Nephron progenitor cell (in vitro differentiated cells): ENCODE measurements at regions not wholly inside any gene's neighbourhood (a gene's known extent, or its start where the extent isn't known, plus 50 kb on each side); places are given as distances from the start of the nearest gene placed in this dataset.

Experiments
- DNase-seq: peaks from one replicate; pipeline ENCODE4 v3.0.0; 2021
- H3K27ac Mint-ChIP-seq: 2 replicates; pipeline ENCODE4 v1.8.0; 2021; ENCODE audit warnings: mild to moderate bottlenecking, moderate library complexity, mixed read lengths
- H3K27me3 Mint-ChIP-seq: 2 replicates; pipeline ENCODE4 v1.8.0; 2021; ENCODE audit warnings: mild to moderate bottlenecking, low read depth, mixed read lengths; ENCODE audit not compliant: poor library complexity
- H3K36me3 Mint-ChIP-seq: 2 replicates; pipeline ENCODE4 v1.8.0; 2021; ENCODE audit warnings: low read depth, mixed read lengths
- H3K4me1 Mint-ChIP-seq: 2 replicates; pipeline ENCODE4 v1.8.0; 2021; ENCODE audit warnings: mixed read lengths
- H3K4me3 Mint-ChIP-seq: 2 replicates; pipeline ENCODE4 v1.8.0; 2021; ENCODE audit warnings: mild to moderate bottlenecking, moderate library complexity, mixed read lengths
- H3K9me3 Mint-ChIP-seq: 2 replicates; pipeline ENCODE4 v1.8.0; 2021; ENCODE audit warnings: mild to moderate bottlenecking, moderate library complexity, mixed read lengths
- CTCF ChIP-seq: fragments of 200-600 bp; sonication (generic); IDR thresholded peaks from 2 replicates; pipeline ENCODE4 v1.5.0; 2021; ENCODE audit warnings: antibody characterized with exemption

GRCh38 chr5:5683174-5683573 lies 260.7 kb downstream of the ICE1 start:
- no peak for DNase-seq

GRCh38 chr5:5678909-5679308 lies 256.4 kb downstream of the ICE1 start:
- no peak for TF ChIP-seq CTCF
- no peaks in the 10 kb centered on the region for H3K27me3 Mint-ChIP-seq

More at GRCh38 chr5:5683174-5683573, 260.7 kb downstream of the ICE1 start:
- Mint-ChIP-seq H3K4me1 (peaks cover 29% of the 10 kb centered on the region), H3K36me3 (no peaks in the 10 kb centered on the region), H3K4me3 (no peak overlapping the region), H3K9me3 (peaks cover 9% of the 10 kb centered on the region), H3K27me3 (no peaks in the 10 kb centered on the region), H3K27ac (no peak overlapping the region)
- no peak for TF ChIP-seq CTCF

GRCh38 chr5:5677738-5678137 lies 255.3 kb downstream of the ICE1 start:
- no peak overlapping the region for H3K4me3 Mint-ChIP-seq
- no peaks in the 10 kb centered on the region for H3K4me1 Mint-ChIP-seq
- TF ChIP-seq CTCF: no peak
- no peaks in the 10 kb centered on the region for H3K36me3 Mint-ChIP-seq
- no peak overlapping the region for H3K27ac Mint-ChIP-seq
- no peak for DNase-seq
- H3K27me3 Mint-ChIP-seq: no peaks in the 10 kb centered on the region
- peaks cover 3% of the 10 kb centered on the region for H3K9me3 Mint-ChIP-seq

More at GRCh38 chr5:5678909-5679308, 256.4 kb downstream of the ICE1 start:
- Mint-ChIP-seq H3K9me3 (peaks cover 8% of the 10 kb centered on the region), H3K36me3 (no peaks in the 10 kb centered on the region), H3K4me1 (no peaks in the 10 kb centered on the region), H3K4me3 (no peak overlapping the region), H3K27ac (peak overlapping the region; percentile 31)
- DNase-seq: no peak

GRCh38 chr5:5676218-5676617 lies 253.7 kb downstream of the ICE1 start:
- Mint-ChIP-seq H3K27me3 (no peaks in the 10 kb centered on the region), H3K4me1 (no peaks in the 10 kb centered on the region), H3K9me3 (no peaks in the 10 kb centered on the region), H3K27ac (no peak overlapping the region), H3K36me3 (no peaks in the 10 kb centered on the region), H3K4me3 (no peak overlapping the region)
- DNase-seq: no peak
- TF ChIP-seq CTCF: no peak

- H3K4me3 Mint-ChIP-seq: no peak overlapping the region
- no peaks in the 10 kb centered on the region for H3K4me1 Mint-ChIP-seq
- TF ChIP-seq CTCF: no peak
These were observed 253.0 kb downstream of the ICE1 start for GRCh38 chr5:5675511-5675910.

GRCh38 chr5:5671823-5672222 lies 249.3 kb downstream of the ICE1 start:
- H3K36me3 Mint-ChIP-seq: no peaks in the 10 kb centered on the region
- H3K27me3 Mint-ChIP-seq: peaks cover 8% of the 10 kb centered on the region
- H3K9me3 Mint-ChIP-seq: no peaks in the 10 kb centered on the region
- no peak for TF ChIP-seq CTCF
- no peak for DNase-seq
- H3K4me1 Mint-ChIP-seq: no peaks in the 10 kb centered on the region
- H3K4me3 Mint-ChIP-seq: no peak overlapping the region
- H3K27ac Mint-ChIP-seq: no peak overlapping the region

More at GRCh38 chr5:5675511-5675910, 253.0 kb downstream of the ICE1 start:
- no peaks in the 10 kb centered on the region for H3K36me3 Mint-ChIP-seq
- H3K27me3 Mint-ChIP-seq: peaks cover 4% of the 10 kb centered on the region
- H3K9me3 Mint-ChIP-seq: no peaks in the 10 kb centered on the region
- no peak overlapping the region for H3K27ac Mint-ChIP-seq
- DNase-seq: no peak
